ENCODE measurements at regions not wholly inside any gene's neighbourhood (a gene's known extent, or its start where the extent isn't known, plus 50 kb on each side); places are given as distances from the start of the nearest gene placed in this dataset.

DNA sequence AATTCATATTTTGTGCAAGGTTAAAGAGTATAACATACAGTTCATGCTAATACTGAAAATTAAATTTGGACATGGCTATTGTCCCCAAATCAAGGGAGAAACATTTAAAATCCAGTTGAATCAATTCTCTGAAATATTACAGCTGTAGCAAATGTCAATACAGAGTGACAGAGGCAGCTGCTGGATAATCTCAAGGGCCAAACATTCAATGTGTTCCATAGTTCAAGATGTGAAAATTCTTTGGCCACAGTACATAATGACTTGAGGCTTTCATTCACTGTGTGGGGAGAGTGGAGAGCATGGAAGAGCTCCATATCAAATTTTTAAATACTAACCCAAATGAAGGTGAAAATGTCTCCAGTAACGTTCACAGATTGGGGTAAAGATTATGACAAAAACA, 1192.8 kb upstream of the CADM2 start:
- DNase-seq = no peak

DNA sequence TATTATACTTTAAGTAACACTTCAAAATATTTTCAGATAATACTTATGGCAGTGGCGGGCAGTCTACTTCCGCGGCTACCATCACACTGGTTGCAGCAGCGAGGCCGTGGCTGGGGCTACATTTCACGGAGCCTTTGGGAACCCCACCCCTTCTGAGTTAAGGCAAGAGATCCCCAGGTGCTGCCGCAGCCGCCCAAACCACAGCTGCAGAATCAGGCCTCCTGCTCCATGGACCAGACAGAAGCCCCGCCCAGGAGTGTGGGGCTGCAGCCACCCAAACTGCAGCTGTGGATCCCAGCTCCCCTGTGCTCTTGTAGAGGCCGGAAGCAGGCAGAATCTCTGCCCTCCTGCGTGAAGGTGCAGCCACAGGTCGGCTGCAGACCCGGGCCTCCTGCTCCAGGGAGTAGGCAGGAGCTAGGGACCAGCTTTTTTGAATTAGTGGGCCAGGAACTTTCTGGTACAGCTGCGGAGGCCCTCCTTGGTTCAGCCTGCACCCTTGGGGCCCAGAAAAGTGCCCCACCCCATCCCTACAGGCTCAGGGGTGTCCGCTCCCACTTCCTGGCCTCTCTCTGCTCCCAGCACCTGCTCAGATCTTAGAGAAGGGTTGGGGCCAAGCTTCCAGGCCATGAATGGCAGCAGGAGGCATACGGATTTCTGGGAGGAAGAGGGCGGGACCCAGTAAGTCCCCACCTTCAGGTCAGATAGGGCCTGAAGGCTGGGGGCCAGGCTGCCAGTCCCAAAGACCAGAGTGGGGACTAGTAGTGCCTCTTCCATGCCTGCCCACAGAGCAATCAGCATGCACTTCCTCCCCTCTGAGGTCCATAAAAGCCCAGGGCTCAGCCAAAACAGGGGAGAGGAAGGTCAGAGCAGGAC, 1188.8 kb upstream of the CADM2 start:
- no peak for DNase-seq

DNA sequence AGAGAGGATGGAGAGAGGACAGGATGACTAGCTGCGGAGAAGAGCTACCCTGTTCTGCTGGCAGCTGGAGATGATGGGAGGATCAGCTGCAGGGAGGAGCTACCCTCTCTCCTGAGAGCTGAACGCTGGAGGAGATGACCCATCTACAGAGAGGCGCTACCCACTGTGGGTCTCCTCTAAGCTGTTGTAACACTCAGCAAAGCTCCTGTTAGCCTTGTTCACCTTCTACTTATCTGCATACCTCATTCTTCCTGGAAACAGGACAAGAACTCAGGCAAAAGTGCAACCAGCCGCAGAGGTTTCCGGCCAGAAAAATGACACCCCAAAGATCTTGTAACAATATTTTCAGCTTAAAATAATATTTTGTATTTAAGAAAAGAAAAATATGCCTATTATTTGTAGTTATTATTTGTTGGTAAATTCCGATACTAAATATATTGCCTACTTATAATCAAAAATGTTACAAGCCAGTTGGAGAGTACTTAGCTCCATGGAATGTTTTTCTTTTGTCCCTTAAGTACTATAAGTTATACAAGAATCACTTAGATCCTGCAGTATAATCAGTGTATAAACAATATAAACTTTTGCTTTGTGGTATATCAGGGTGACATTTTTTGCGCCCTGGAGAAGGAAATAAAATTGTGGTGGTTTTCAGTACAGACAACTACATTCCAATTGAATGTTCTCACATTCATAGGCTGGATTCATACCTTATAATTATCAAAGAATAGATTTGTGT, 1188.0 kb upstream of the CADM2 start:
- DNase-seq = no peak

DNA sequence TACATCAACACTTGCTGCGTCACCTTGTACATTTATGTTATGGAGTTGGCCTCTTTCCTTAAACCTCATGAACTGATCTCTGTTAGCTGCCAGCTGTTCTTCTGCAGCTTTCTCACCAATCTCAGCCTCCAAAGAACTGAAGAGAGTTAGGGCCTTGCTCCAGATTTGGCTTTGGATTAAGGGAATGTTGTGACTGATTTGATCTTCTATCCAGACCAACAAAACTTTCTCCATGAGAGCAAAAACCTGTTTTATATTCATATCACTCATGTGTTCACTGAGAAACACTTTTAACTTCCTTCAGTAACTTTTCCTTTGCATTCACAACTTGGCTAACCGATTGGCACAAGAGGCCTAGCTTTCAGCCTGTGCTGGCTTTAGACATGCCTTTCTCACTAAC, 1156.0 kb upstream of the CADM2 start:
- DNase-seq = no peak

DNA sequence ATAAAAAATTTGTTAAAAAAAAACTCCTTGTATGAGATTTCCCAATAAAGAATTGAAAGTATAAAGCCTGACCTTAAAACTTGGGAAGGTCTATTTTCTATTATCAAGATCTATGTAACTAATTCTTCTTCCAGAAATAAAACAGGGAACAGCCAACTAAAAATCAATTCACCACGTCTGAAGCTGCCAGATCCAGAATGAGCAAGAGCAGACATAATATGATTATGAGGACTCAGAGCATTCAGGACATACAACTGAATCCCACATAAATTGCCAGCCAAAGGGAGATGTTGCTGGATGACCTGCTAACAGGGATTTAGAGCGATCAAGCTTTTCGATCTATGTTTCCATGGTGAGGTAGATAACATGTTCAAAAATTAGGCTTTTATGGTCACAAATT, 1151.3 kb upstream of the CADM2 start:
- no peak for DNase-seq

DNA sequence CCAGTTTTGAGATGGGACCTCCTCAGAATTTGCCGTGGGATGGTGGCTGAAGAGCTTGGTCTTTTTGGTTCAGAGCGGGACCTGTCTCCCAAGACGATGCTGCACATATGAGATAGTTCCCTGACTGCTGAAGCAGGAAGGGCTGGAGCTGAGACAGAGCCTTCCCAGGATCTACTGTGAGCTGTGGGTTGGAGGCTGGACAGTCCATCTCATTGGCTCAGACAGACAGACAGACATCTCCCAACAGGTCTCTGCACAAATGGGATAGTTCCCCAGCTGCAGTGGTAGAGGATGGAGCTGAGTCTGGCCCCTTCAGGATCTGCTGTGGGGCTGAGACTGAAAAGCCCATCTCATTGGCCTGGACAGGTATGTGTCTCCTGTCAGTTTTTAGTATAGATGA, 1145.6 kb upstream of the CADM2 start:
- DNase-seq = no peak

DNA sequence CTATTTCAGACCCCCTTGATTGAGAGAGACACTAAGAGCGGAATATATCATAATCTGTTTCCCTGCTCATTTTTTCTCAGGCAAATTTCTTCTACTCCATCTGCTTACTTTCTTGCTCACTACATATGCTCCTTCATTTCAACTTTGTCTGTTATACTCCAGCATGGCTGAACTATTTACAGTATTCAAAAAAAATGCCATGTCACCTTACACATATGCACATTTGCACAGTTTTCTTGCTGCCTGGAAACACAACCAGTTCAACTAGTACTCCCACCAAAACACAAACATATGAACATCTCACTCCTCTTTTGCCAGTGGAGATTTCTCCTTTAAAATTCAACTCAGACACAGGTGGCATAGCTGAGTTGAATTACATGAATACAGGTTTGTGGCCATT, 1142.1 kb upstream of the CADM2 start:
- no peak for DNase-seq

DNA sequence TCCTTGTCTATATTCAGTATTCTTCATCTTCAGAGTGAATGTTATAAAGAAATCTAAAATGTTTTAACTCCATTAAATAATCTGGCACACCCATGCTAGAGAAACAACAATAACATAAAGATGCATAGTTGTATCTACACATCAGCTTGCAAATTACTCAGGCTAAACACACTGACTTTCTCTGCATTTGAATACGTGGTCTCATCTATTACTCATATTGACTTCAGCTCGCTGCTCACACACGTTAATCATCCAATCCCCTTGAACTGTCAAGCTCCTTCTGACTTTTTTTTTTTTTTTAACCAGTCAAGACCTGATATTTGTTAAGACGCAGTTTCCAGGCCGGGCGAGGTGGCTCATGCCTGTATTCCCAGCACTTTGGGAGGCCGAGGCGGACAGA, 1137.3 kb upstream of the CADM2 start:
- no peak for DNase-seq

DNA sequence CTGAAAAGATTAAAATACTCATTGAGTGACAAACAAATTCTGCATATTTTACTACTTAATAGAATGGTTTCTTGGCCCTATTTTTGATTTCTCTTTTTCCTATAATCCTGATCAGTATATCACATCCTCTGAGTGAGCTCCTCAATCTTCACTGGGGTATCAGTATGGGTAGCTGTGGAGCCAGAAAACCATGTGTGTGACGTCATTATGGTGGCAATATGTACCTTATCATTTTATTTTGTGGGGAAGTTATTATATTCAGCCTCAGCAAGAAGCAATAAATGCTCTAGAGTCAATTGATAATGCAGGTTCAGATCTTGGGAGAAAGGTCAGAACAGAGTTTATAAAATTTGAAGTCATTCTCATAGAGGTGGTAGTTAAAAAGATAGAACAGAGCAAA, 1135.7 kb upstream of the CADM2 start:
- no peak for DNase-seq

DNA sequence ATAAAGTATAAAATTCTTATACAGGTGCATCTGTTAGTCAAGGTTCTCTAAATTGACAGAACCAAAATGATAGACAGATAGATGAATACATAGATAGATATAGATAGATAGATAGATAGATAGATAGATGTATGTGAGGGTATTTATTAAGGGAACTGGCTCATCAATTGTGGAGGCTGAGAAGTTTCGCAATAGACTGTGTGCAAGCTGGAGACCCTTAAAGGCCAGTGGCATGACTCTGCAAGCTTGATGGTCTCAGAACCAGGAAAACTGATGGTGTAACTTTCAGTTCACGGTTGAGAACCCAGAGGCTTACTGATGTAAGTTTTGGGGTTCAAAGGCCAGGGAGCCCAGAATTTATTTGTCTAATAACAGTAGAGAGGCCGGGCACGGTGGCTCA, 1123.7 kb upstream of the CADM2 start:
- no peak for DNase-seq

DNA sequence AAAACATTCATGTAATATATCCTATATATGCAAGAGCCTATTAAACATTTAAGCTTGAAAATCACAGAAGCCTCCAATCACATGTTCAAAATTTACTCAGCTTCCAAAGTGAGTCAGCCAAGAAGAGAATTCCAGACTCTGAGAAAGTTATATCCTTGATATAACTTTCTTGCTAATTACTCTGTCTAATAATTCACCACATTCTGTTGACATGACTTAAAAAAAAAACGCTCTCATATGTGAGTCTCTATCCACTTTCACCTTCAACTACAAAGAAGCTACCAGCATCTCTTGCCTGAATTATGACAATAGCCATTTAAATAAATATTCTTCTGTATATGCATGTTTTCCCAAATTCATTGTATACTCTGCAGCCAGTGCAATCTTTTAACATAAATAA, 1116.3 kb upstream of the CADM2 start:
- no peak for DNase-seq

DNA sequence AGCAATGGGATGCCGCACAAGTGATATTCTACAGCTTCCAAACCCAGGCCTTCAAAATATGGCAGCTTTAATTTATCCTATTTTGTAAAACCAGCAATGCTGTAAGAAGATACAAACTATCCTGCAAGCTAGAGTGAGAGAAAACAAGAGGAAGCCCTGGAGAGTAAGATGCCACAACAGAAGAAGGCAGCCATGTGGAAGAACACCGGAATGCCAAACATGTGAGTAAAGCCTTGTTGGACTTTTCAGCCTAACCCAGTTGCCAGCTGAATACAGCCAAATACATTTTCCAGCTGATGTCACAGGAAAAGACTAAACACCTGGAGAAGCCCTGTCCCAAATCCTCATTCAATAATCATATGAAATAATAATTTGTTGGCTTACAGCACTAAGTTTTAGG, 1115.1 kb upstream of the CADM2 start:
- no peak for DNase-seq

DNA sequence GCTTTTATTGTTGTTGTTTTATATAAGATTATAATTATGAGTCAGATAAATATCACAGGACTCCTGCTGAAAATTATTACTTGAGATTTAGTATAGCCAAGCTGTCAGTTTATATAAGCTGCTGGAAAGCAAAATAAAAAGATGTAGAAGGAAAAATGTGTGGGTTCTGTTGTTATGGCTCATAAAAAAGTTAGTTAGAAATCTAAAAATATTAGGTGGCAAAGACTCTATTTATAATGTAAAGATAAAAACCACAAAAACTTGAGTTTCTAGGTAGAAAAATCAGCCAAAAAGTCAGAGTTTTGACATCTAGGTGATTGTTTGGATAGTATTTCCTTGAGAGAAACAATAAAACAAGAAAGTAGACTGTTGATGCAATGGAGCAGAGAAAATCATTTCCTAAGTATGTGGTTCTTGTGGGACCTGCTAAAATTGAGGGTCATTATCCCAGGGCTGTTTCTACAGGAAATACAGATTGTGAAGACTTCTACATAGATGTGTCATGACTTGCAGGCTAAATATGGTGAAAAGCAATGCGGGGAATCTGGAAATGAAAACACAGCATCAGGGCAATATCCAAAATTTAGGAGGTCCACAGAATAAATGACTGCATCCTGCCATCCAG, 1109.6 kb upstream of the CADM2 start:
- DNase-seq = no peak

DNA sequence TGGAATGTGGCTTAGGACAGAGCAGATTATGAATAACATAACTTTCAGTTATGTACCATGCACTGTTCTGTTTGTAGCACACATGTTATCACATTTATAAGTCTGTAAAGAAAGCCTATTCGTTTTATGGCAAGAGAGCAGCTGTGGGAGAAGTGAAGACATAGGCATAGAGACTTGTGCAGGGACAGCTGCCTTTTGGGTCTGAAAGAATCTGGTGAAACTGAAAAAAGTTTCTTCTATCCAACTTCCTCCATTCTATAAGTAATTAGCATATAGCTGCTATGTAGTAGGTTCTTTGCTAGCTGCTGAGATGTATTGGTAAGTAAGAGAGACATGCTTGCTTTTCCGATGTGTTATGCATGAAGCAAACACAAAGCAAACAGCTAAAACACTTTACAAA, 1095.4 kb upstream of the CADM2 start:
- no peak for DNase-seq

DNA sequence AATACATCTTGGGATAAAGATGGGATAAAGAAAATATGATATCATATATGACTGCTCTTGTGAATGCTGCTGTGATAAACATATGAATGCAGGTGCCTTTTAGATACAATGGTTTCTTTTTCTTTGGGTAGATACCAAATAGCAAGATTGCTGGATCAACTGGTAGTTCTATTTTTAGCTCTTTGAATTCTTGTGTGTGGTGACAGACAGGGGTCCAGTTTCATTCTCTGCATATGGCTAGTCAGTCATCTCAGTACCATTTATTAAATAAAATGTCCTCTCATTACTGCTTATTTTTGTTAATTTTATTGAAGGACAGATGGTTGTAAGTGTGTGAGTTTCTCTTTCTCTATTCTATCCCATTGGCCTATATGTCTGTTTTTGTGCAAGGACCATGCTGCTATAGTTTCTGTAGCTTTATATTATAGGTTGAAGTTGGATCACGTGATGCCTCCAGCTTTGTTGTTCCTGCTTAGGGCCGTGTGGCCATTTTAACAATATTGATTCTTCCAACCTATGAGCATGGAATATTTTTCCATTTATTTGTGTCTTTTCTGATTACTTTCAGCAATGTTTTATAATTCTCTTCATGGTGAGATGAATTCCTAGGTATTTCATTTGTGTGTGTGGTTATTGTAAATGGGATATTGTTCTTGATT, 1089.8 kb upstream of the CADM2 start:
- no peak for DNase-seq

DNA sequence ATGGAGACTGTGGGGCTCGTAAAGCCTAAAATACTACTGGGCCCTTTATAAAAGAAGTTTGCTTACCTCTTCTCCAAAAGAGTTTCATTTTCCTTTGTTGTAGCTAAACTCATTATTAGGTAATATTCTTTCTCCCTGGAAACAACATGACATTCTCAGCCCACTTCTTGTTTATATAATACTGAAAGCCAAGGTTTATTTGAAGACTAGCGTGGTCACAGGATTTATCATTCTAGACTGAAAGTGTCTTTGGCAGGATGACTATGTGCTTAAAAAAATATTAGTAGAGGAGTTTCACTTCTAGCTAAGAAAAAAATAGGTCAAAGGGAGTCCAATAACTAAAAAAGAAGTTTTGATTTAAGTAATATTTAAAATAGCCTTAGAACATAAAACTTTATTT, 1085.2 kb upstream of the CADM2 start:
- DNase-seq = no peak

DNA sequence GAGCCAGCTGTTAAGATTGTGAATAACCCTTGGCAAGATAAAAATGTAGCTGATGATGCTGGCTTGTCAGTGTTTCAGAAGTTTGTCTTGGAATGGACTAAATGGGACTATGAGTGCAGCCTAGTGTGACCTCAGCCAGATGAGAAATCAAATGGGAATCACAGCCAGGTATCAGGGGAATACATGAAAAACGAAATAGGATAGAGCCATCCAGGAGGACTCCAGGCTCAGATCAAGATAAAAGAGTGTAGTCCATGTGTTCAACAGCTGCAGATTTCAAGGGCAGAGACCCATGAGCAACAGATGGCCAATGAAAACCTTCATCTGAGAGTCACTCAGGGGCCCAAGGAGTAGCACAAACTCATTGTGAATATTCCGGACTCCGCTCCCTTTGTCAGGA, 1080.9 kb upstream of the CADM2 start:
- no peak for DNase-seq

DNA sequence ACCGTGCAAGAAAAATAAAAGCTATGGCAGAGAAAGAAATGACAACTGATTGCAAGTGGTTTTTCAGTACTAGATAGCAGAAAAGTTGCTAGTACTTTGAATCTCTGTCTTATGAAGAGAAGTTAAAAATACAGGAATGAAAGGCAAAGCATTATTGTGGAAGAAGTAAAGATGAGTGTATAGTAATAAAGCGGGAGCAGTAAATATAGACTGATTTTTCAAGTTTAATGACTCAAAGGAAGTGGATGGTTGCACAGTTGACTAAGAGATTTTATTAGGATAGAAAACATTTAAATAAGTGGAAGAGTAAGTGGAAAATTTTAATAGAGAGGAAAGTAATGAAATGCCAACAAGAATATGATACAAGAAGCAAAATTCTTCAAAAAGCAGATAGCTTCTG, 1076.1 kb upstream of the CADM2 start:
- no peak for DNase-seq

DNA sequence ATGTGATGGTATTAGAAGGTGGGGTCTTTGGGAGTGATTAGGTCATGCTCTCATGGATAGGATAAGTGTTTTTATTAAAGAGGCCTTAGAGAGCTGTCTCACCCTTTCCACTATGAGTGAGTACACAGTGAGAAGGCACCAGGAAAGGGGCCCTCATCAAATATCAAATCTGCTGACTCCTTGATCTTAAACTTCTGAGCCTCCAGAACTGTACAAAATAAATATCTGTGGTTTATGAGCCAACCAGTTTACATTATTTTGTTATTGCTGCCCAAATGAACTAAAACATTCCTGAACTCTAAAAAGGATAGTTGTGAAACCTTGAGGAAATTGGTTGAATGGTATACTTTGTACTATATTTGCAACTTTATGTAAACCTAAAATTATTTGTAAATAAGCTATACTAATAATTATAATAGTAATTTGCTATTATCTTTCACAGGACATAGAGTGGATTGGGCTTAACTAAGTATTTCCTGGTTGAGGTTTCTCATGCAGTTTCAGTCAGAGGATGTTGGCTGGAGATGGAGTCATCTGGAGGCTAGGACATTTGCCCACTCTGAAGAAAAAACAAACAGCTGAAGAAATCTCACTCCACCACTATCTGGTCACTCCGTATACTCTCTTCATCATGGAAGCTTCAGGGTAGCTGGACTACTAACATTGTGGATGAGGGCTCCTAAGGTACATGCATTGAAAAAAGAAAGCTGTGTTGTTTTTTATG, 1068.6 kb upstream of the CADM2 start:
- no peak for DNase-seq

DNA sequence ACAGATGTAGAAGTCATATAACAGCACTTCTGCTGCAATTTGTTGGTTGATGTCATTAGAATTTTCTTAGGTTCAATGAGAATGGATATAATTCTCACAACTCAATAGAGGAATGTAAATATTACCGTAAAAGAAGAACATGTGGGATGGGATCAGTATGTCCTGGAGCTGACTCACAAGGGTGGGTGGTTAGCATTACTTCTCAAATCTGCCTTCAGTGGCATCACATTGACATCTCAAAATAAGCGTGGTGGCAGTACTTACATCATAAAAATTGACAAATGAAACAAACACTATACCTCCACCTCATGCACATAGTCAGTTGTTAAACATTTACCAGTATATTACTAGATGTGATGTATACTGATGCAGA, 1068.0 kb upstream of the CADM2 start:
- DNase-seq = no peak

DNA sequence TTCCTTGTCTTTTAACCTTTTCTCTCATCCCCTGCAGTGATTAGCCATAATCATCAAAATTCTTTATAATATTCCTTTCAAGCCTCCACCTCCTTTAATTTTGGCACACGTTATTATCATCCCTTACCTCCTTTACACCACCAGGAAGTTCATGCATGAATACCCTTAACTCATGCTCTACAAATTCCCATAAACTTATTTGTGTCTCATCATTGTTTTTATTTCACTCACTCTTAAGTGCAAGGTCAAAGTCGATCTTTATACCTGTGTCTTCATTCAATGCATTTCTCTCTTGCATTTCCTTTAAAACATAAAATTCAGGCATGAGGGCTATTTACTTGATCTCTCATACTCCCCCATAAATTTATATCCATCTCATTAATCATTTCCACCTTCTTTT, 1064.6 kb upstream of the CADM2 start:
- no peak for DNase-seq

DNA sequence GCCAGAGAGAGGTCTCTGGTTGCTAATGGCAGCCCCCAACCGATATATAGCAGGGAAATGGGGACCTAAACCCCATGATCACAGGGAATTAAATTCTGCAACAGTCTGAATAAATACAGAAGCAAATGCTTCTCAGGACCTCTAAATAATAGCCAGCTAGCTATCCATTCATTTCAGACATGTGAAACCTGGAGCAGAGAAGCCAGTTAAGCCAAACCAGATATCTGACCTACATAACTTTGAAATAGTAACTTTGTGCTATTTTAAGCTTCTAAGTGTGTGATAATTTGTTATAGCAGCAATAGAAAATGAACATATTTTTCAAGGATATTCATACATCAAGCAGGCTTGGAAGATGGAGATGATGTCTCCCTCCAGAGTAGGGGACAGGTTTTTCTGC, 1062.9 kb upstream of the CADM2 start:
- DNase-seq = no peak

Measured in fibroblast of skin of right biceps (primary cell).